ENCODE measurements at regions not wholly inside any gene's neighbourhood (a gene's known extent, or its start where the extent isn't known, plus 50 kb on each side); places are given as distances from the start of the nearest gene placed in this dataset.
A peak's percentile ranks its signal among the peaks of the same experiment; 100 is the strongest.

- no peak for DNase-seq
Observed at GRCh38 chr4:113849771-113850170, 88.2 kb upstream of the CAMK2D start.

GRCh38 chr4:113847710-113848109, 86.2 kb upstream of the CAMK2D start:
- DNase-seq = no peak

- DNase-seq = no peak
Observed at GRCh38 chr4:113846433-113846832, 84.9 kb upstream of the CAMK2D start.

- no peak for DNase-seq
Observed at GRCh38 chr4:113845138-113845537, 83.6 kb upstream of the CAMK2D start.

GRCh38 chr4:113844369-113844768, 82.8 kb upstream of the CAMK2D start:
- peak; percentile 76 for DNase-seq

GRCh38 chr4:113840861-113841260, 79.3 kb upstream of the CAMK2D start:
- DNase-seq = no peak

GRCh38 chr4:113838460-113838859, 76.9 kb upstream of the CAMK2D start:
- DNase-seq = no peak

- peak; percentile 56 for DNase-seq
Observed at GRCh38 chr4:113837397-113837796, 75.9 kb upstream of the CAMK2D start.

GRCh38 chr4:113835005-113835404, 73.5 kb upstream of the CAMK2D start:
- no peak for DNase-seq

- DNase-seq = no peak
Observed at GRCh38 chr4:113834298-113834697, 72.8 kb upstream of the CAMK2D start.

- no peak for DNase-seq
Observed at GRCh38 chr4:113832803-113833202, 71.3 kb upstream of the CAMK2D start.

GRCh38 chr4:113831457-113831856, 69.9 kb upstream of the CAMK2D start:
- DNase-seq = no peak

- peak; percentile 40 for DNase-seq
Observed at GRCh38 chr4:113828702-113829101, 67.2 kb upstream of the CAMK2D start.

GRCh38 chr4:113827285-113827684, 65.7 kb upstream of the CAMK2D start:
- no peak for DNase-seq

- no peak for DNase-seq
Observed at GRCh38 chr4:113826421-113826820, 64.9 kb upstream of the CAMK2D start.

- no peak for DNase-seq
Observed at GRCh38 chr4:113825272-113825671, 63.7 kb upstream of the CAMK2D start.

GRCh38 chr4:113824396-113824795, 62.9 kb upstream of the CAMK2D start:
- no peak for DNase-seq

GRCh38 chr4:113823291-113823659, 61.7 kb upstream of the CAMK2D start:
- DNase-seq = no peak

- DNase-seq = no peak
Observed at GRCh38 chr4:113822555-113823290, 61.2 kb upstream of the CAMK2D start.

- DNase-seq = peak; percentile 4
Observed at GRCh38 chr4:113821856-113822255, 60.3 kb upstream of the CAMK2D start.

- DNase-seq = no peak
Observed at GRCh38 chr4:113820108-113820507, 58.6 kb upstream of the CAMK2D start.

- DNase-seq = no peak
Observed at GRCh38 chr4:113815826-113816225, 54.3 kb upstream of the CAMK2D start.

- no peak for DNase-seq
Observed at GRCh38 chr4:113811359-113811758, 49.8 kb upstream of the CAMK2D start.
